ENCODE measurements at regions not wholly inside any gene's neighbourhood (a gene's known extent, or its start where the extent isn't known, plus 50 kb on each side); places are given as distances from the start of the nearest gene placed in this dataset.

GRCh38 chr7:70942791-70943190 lies 189.2 kb upstream of the GALNT17 start:
- Histone ChIP-seq H3K4me3 (no peak overlapping the region), H3K9me3 (no peaks in the 10 kb centered on the region), H3K27ac (no peak overlapping the region), H3K27me3 (replicated peaks; ENCODE audit: insufficient read depth) (no peaks in the 10 kb centered on the region), H3K36me3 (no peaks in the 10 kb centered on the region), H3K4me1 (replicated peaks) (no peaks in the 10 kb centered on the region)
- TF ChIP-seq, protein P1, sequence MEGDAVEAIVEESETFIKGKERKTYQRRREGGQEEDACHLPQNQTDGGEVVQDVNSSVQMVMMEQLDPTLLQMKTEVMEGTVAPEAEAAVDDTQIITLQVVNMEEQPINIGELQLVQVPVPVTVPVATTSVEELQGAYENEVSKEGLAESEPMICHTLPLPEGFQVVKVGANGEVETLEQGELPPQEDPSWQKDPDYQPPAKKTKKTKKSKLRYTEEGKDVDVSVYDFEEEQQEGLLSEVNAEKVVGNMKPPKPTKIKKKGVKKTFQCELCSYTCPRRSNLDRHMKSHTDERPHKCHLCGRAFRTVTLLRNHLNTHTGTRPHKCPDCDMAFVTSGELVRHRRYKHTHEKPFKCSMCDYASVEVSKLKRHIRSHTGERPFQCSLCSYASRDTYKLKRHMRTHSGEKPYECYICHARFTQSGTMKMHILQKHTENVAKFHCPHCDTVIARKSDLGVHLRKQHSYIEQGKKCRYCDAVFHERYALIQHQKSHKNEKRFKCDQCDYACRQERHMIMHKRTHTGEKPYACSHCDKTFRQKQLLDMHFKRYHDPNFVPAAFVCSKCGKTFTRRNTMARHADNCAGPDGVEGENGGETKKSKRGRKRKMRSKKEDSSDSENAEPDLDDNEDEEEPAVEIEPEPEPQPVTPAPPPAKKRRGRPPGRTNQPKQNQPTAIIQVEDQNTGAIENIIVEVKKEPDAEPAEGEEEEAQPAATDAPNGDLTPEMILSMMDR (IDR thresholded peaks at IDR 0.05), result no peak
- no peak for TF ChIP-seq POLR2A (IDR thresholded peaks at IDR 0.05)
- TF ChIP-seq POLR2AphosphoS5 (IDR thresholded peaks at IDR 0.05), result no peak
- no peak for DNase-seq (ENCODE audit: low spot score)
- 77% methylated on average over 7 of the region's 7 CpGs for WGBS
- intact Hi-C loops (cut with DNase I), result no loop called here

DNA sequence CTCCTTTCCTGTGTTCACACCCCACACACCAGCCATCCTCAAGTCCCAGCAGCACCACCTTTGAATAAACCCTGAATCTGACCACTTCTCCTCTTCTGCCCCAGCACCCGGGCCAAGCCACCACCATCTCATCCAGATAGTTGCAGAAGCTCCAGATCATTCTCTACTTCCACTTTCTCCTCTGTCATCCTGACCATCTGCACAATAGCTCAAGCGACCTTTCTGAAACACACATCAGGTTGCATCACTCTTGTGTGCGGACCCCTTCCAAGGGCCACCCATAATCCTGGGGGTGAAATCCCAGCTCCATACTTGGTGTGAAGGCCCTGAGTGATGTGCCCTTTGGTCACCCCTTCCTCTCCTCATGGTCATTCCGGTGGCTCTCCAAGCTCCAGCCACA lies 187.4 kb upstream of the GALNT17 start:
- H3K9me3 ChIP-seq, result no peaks in the 10 kb centered on the region
- no peaks in the 10 kb centered on the region for H3K27me3 ChIP-seq (replicated peaks; ENCODE audit: insufficient read depth)
- H3K27ac ChIP-seq, result no peak overlapping the region
- no peak overlapping the region for H3K4me3 ChIP-seq
- no peaks in the 10 kb centered on the region for H3K36me3 ChIP-seq
- H3K4me1 ChIP-seq (replicated peaks), result no peaks in the 10 kb centered on the region
- DNase-seq (ENCODE audit: low spot score), result no peak
- intact Hi-C loops (cut with DNase I), result no loop called here
- 80% methylated on average over 4 of the region's 4 CpGs for WGBS
- TF ChIP-seq POLR2AphosphoS5 (IDR thresholded peaks at IDR 0.05) (no peak), POLR2A (IDR thresholded peaks at IDR 0.05) (no peak)
- TF ChIP-seq, protein P1 (IDR thresholded peaks at IDR 0.05), result no peak

DNA sequence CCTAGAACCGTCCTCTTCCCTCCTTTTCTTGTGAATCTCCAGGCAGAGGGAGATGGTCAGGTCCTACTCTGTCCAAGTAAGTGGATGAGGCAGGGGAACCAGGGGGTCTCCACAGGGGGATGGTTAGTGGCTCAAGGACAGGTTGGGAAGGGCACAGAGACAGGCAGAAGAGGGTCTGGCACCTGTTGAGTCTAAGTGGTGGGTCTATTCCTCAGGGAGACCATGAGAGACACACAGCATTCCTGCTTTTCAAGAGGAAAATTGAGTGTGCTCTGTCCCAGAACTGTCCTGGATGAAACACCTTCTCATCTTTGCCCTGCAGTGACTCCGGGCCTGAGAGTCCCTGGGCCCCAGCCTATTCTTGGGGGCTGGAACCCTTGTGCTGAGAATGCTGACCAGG lies 184.8 kb upstream of the GALNT17 start:
- intact Hi-C loops (cut with DNase I), result no loop called here
- no peak for DNase-seq (ENCODE audit: low spot score)
- H3K4me3 ChIP-seq, result no peak overlapping the region
- no peaks in the 10 kb centered on the region for H3K4me1 ChIP-seq (replicated peaks)
- H3K27ac ChIP-seq, result no peak overlapping the region
- TF ChIP-seq, protein P1 (IDR thresholded peaks at IDR 0.05), result no peak
- TF ChIP-seq POLR2A (IDR thresholded peaks at IDR 0.05) (no peak), POLR2AphosphoS5 (IDR thresholded peaks at IDR 0.05) (no peak)
- no peaks in the 10 kb centered on the region for H3K36me3 ChIP-seq
- H3K27me3 ChIP-seq (replicated peaks; ENCODE audit: insufficient read depth), result no peaks in the 10 kb centered on the region
- no peaks in the 10 kb centered on the region for H3K9me3 ChIP-seq
- WGBS, result 82% methylated on average over 2 of the region's 2 CpGs

GRCh38 chr7:70949862-70950261 lies 182.1 kb upstream of the GALNT17 start:
- TF ChIP-seq POLR2A (IDR thresholded peaks at IDR 0.05), result no peak
- TF ChIP-seq, protein P1 (IDR thresholded peaks at IDR 0.05), result no peak
- TF ChIP-seq POLR2AphosphoS5 (IDR thresholded peaks at IDR 0.05), result no peak
- intact Hi-C loops (cut with DNase I), result no loop called here

GRCh38 chr7:70951271-70951962 lies 180.5 kb upstream of the GALNT17 start:
- H3K4me3 ChIP-seq, result no peak overlapping the region
- H3K4me1 ChIP-seq (replicated peaks), result no peaks in the 10 kb centered on the region
- intact Hi-C loops (cut with DNase I), result no loop called here
- H3K27ac ChIP-seq, result no peak overlapping the region
- no peaks in the 10 kb centered on the region for H3K36me3 ChIP-seq
- WGBS, result 82% methylated on average over 8 of the region's 8 CpGs
- no peak for TF ChIP-seq POLR2A (IDR thresholded peaks at IDR 0.05)
- TF ChIP-seq, protein P1 (IDR thresholded peaks at IDR 0.05), result no peak
- no peak for TF ChIP-seq POLR2AphosphoS5 (IDR thresholded peaks at IDR 0.05)
- H3K9me3 ChIP-seq, result no peaks in the 10 kb centered on the region
- DNase-seq (ENCODE audit: low spot score), result no peak
- no peaks in the 10 kb centered on the region for H3K27me3 ChIP-seq (replicated peaks; ENCODE audit: insufficient read depth)

More at GRCh38 chr7:70949862-70950261, 182.1 kb upstream of the GALNT17 start:
- Histone ChIP-seq H3K9me3 (no peaks in the 10 kb centered on the region), H3K4me1 (replicated peaks) (no peaks in the 10 kb centered on the region), H3K4me3 (no peak overlapping the region), H3K27ac (no peak overlapping the region), H3K27me3 (replicated peaks; ENCODE audit: insufficient read depth) (no peaks in the 10 kb centered on the region), H3K36me3 (no peaks in the 10 kb centered on the region)
- DNase-seq (ENCODE audit: low spot score), result no peak
